NCI-H128 (cell line): ENCODE measurements at regions not wholly inside any gene's neighbourhood (a gene's known extent, or its start where the extent isn't known, plus 50 kb on each side); places are given as distances from the start of the nearest gene placed in this dataset.
"Not testable (repeated sequence)": the region's sequence is repeated elsewhere in the genome, so short reads cannot be mapped to it uniquely, and the experiment has no call there.

Experiments used
- DNase-seq: peaks from one replicate; lab custom pipeline; 2025; ENCODE audit not compliant: unreplicated experiment; lab: John Stamatoyannopoulos, UW

GRCh38 chr3:34571714-34572113 is 773.3 kb downstream of the PDCD6IP start:
- DNase-seq, result no peak

- no peak for DNase-seq
These were observed 777.3 kb downstream of the PDCD6IP start for GRCh38 chr3:34575776-34576175.

- no peak for DNase-seq
These were observed 783.6 kb downstream of the PDCD6IP start for GRCh38 chr3:34582055-34582454.

GRCh38 chr3:34583451-34583850 is 785.0 kb downstream of the PDCD6IP start:
- DNase-seq, result no peak

GRCh38 chr3:34584971-34585370 is 786.5 kb downstream of the PDCD6IP start:
- no peak for DNase-seq

- DNase-seq, result no peak
These were observed 801.2 kb downstream of the PDCD6IP start for GRCh38 chr3:34599595-34599994.

- no peak for DNase-seq
These were observed 821.6 kb downstream of the PDCD6IP start for GRCh38 chr3:34619990-34620389.

GRCh38 chr3:34626699-34627098 is 828.3 kb downstream of the PDCD6IP start:
- DNase-seq, result no peak

- DNase-seq, result no peak
These were observed 836.5 kb downstream of the PDCD6IP start for GRCh38 chr3:34634939-34635338.

- no peak for DNase-seq
These were observed 837.0 kb downstream of the PDCD6IP start for GRCh38 chr3:34635352-34635850.

- no peak for DNase-seq
These were observed 848.6 kb downstream of the PDCD6IP start for GRCh38 chr3:34646911-34647460.

GRCh38 chr3:34650131-34650530 is 851.7 kb downstream of the PDCD6IP start:
- DNase-seq, result no peak

- no peak for DNase-seq
These were observed 870.5 kb downstream of the PDCD6IP start for GRCh38 chr3:34668915-34669314.

GRCh38 chr3:34669490-34669889 is 871.1 kb downstream of the PDCD6IP start:
- no peak for DNase-seq

- DNase-seq, result no peak
These were observed 877.1 kb downstream of the PDCD6IP start for GRCh38 chr3:34675383-34676120.

- DNase-seq, result no peak
These were observed 878.0 kb downstream of the PDCD6IP start for GRCh38 chr3:34676436-34676835.

GRCh38 chr3:34678575-34678974 is 880.1 kb downstream of the PDCD6IP start:
- DNase-seq, result no peak

GRCh38 chr3:34679055-34679454 is 880.6 kb downstream of the PDCD6IP start:
- not testable (repeated sequence) for DNase-seq

- DNase-seq, result no peak
These were observed 885.4 kb downstream of the PDCD6IP start for GRCh38 chr3:34683851-34684250.

GRCh38 chr3:34686541-34686940 is 888.1 kb downstream of the PDCD6IP start:
- no peak for DNase-seq

- no peak for DNase-seq
These were observed 889.2 kb downstream of the PDCD6IP start for GRCh38 chr3:34687671-34688070.

GRCh38 chr3:34696831-34697230 is 898.4 kb downstream of the PDCD6IP start:
- DNase-seq, result no peak

- no peak for DNase-seq
These were observed 904.6 kb downstream of the PDCD6IP start for GRCh38 chr3:34703053-34703452.
